Stimulated activated CD8-positive, alpha-beta memory T cell treated with anti-CD3 and anti-CD28 coated beads, Interleukin-2, amount 100 ng/mL, for 1 hour (primary cell): ENCODE measurements at regions not wholly inside any gene's neighbourhood (a gene's known extent, or its start where the extent isn't known, plus 50 kb on each side); places are given as distances from the start of the nearest gene placed in this dataset.
"Not testable (repeated sequence)": the region's sequence is repeated elsewhere in the genome, so short reads cannot be mapped to it uniquely, and the experiment has no call there.

Source experiments
- DNase-seq, 2 donors: peaks; one replicate each; pipeline ENCODE4 v3.0.0-alpha.2; 2020; ENCODE audit warnings: low read depth in 2 of 2

DNA sequence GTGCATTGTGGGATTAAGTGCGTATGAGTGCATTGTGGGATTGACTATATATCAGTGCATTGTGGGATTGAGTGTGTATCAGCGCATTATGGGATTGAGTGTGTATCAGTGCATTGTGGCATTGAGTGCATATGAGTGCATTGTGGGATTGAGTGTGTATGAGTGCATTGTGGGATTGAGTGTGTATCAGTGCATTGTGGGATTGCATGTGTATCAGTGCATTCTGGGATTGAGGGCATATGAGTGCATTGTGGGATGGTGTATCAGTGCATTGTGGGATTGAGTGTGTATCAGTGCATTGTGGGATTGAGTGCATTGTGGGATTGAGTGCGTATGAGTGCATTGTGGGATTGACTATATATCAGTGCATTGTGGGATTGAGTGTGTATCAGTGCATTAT is 106.4 kb downstream of the SHOX start:
- not testable (repeated sequence) for DNase-seq

- no peak for DNase-seq
Observed at GRCh38 chrX:734362-734761, 103.8 kb downstream of the SHOX start.

DNA sequence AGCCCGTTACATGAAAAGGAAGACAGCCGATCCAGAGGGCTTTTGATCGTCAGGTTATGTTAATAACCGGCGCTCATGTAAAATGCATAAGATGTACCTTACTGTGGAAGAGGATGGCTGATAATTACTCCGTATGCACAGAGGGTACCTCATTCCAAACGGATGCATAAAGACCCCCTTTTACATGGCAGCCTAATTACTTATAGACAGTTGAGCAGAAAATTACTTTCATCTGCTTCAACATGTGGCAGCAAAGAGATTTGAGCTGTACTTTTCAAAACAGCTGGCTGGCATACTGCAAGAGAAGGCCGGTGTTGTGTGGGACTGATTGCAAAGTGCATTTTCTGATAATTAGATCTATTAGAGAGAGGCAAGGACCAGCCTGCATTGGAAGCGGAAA is 103.4 kb downstream of the SHOX start:
- DNase-seq = no peak

DNA sequence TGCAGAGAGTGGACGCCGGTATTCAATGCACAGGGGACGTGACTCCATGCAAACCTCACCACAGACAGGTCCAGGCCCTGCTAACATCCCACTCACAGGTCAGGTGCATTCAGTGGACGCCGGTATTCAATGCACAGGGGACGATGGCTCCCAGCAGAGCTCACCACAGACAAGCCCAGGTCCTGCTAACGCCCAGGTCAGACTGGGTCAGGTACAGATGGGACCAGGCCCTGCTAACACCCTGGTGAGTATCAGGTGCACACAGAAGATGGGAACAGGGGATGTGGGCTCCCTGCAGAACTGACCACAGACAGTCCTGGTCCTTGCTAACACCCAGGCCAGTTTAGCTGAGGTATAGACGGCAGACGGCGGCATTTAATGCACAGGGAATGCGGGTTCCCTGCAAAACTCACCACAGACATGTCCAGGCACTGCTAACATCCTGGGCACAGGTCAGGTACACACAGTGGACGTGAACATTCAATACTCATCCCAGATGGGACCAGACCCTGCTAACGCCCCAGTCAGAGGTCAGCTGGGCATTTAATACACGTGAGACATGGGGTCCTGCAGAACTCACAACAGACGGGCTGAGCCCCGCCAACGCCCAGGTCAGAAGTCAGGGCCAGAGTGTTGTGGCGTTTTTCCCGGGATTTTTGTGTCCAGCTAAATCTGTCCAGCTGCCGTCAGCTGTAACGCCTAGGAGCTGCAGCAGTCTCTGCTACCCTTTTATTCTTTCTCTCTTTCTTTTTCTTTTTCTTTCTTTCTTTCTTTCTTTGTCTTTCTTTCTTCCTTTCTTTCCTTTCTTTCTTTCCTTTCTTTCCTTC is 99.2 kb downstream of the SHOX start:
- DNase-seq = no peak

DNA sequence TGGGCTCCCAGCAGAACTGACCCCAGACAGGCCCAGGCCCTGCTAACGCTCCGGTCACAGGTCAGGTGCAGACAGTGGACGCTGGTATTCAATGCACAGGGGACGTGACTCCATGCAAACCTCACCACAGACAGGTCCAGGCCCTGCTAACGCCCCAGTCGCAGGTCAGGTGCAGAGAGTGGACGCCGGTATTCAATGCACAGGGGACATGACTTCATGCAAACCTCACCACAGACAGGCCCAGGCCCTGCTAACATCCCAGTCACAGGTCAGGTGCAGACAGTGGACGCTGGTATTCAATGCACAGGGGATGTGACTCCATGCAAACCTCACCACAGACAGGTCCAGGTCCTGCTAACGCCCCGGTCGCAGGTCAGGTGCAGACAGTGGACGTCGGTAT is 98.5 kb downstream of the SHOX start:
- not testable (repeated sequence) for DNase-seq

DNA sequence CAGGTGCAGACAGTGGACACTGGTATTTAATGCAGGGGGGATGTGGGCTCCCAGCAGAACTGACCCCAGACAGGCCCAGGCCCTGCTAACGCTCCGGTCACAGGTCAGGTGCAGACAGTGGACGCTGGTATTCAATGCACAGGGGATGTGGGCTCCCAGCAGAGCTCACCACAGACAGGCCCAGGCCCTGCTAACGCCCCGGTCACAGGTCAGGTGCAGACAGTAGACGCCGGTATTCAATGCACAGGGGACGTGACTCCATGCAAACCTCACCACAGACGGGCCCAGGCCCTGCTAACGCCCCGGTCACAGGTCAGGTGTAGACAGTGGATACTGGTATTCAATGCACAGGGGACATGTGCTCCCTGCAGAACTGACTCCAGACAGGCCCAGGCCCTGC is 98.0 kb downstream of the SHOX start:
- DNase-seq = not testable (repeated sequence)

GRCh38 chrX:727738-728621 is 97.4 kb downstream of the SHOX start:
- no peak for DNase-seq

- no peak for DNase-seq
Observed at GRCh38 chrX:725971-726370, 95.4 kb downstream of the SHOX start.

DNA sequence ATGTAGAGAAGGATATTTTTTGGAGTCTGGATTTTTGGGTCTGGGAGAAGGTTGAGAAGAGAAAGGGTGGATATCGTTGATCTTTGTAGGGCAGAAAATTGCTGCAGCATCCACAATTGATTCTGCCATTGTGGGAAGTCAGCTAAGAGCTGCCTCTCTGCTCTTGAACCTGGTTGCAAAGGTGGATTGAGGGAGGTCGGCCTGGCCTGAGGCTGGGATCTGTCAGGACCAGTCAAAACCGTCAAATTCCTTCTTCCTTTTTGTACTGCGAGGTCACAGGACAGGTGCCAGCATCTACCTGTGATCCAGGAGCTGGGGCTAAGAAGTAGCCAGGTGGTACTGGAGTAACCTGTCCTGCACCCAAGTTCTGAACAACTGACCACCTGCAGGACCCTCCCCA is 93.7 kb downstream of the SHOX start:
- DNase-seq = no peak

- DNase-seq = no peak
Observed at GRCh38 chrX:723781-724180, 93.2 kb downstream of the SHOX start.

DNA sequence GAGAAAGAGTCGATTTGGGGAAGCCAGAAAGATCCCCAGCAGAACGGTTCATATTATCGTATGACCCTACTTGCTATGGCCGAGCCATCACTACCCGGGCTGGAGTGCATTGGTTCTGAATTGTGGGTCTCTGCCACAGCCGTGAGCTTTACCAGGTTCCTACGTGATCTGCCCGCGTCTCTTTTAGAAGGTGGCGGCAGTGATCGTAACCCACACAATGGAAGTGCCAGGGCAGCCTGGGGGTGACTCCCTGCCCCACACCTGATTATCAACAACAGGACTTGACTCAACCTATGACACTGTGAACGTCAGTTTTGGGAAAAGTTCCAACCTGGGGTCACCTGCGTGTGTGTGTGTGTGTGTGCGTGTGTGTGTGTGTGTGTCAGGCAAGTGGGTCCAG is 90.8 kb downstream of the SHOX start:
- DNase-seq = no peak

GRCh38 chrX:720825-721224 is 90.2 kb downstream of the SHOX start:
- DNase-seq = no peak

GRCh38 chrX:720250-720649 is 89.7 kb downstream of the SHOX start:
- DNase-seq = no peak

GRCh38 chrX:716136-716535 is 85.5 kb downstream of the SHOX start:
- DNase-seq = no peak

- no peak for DNase-seq
Observed at GRCh38 chrX:714131-714530, 83.5 kb downstream of the SHOX start.
